ENCODE measurements at regions not wholly inside any gene's neighbourhood (a gene's known extent, or its start where the extent isn't known, plus 50 kb on each side); places are given as distances from the start of the nearest gene placed in this dataset.
"Not testable (repeated sequence)": the region's sequence is repeated elsewhere in the genome, so short reads cannot be mapped to it uniquely, and the experiment has no call there.

GRCh38 chr17:70484496-70484895 lies 315.2 kb downstream of the KCNJ2 start:
- no peak overlapping the region for H3K4me3 ChIP-seq (ENCODE audit: low read depth, low read length)
- DNase-seq (ENCODE audit: low read depth) = no peak

GRCh38 chr17:70492368-70492767 lies 323.0 kb downstream of the KCNJ2 start:
- no peak for DNase-seq (ENCODE audit: low read depth)
- no peak overlapping the region for H3K4me3 ChIP-seq (ENCODE audit: low read depth, low read length)

- no peak for DNase-seq (ENCODE audit: low read depth)
- H3K4me3 ChIP-seq (ENCODE audit: low read depth, low read length) = no peak overlapping the region
Measured at GRCh38 chr17:70493277-70493874, 324.0 kb downstream of the KCNJ2 start.

- H3K4me3 ChIP-seq (ENCODE audit: low read depth, low read length) = no peak overlapping the region
- DNase-seq (ENCODE audit: low read depth) = no peak
Measured at GRCh38 chr17:70498631-70499030, 329.3 kb downstream of the KCNJ2 start.

- DNase-seq (ENCODE audit: low read depth) = no peak
- H3K4me3 ChIP-seq (ENCODE audit: low read depth, low read length) = no peak overlapping the region
Measured at GRCh38 chr17:70499067-70499786, 329.9 kb downstream of the KCNJ2 start.

- no peak for DNase-seq (ENCODE audit: low read depth)
- no peak overlapping the region for H3K4me3 ChIP-seq (ENCODE audit: low read depth, low read length)
Measured at GRCh38 chr17:70503449-70503848, 334.1 kb downstream of the KCNJ2 start.

GRCh38 chr17:70510288-70510687 lies 341.0 kb downstream of the KCNJ2 start:
- no peak for DNase-seq (ENCODE audit: low read depth)
- H3K4me3 ChIP-seq (ENCODE audit: low read depth, low read length) = no peak overlapping the region

GRCh38 chr17:70517816-70518215 lies 348.5 kb downstream of the KCNJ2 start:
- no peak overlapping the region for H3K4me3 ChIP-seq (ENCODE audit: low read depth, low read length)
- DNase-seq (ENCODE audit: low read depth) = no peak

GRCh38 chr17:70519300-70519699 lies 350.0 kb downstream of the KCNJ2 start:
- DNase-seq (ENCODE audit: low read depth) = no peak
- H3K4me3 ChIP-seq (ENCODE audit: low read depth, low read length) = no peak overlapping the region

- no peak for DNase-seq (ENCODE audit: low read depth)
- H3K4me3 ChIP-seq (ENCODE audit: low read depth, low read length) = no peak overlapping the region
Measured at GRCh38 chr17:70520447-70520846, 351.1 kb downstream of the KCNJ2 start.

- no peak overlapping the region for H3K4me3 ChIP-seq (ENCODE audit: low read depth, low read length)
- DNase-seq (ENCODE audit: low read depth) = no peak
Measured at GRCh38 chr17:70520956-70521355, 351.6 kb downstream of the KCNJ2 start.

- peak; percentile 8 for DNase-seq (ENCODE audit: low read depth)
- no peak overlapping the region for H3K4me3 ChIP-seq (ENCODE audit: low read depth, low read length)
Measured at GRCh38 chr17:70521821-70522256, 352.5 kb downstream of the KCNJ2 start.

- DNase-seq (ENCODE audit: low read depth) = no peak
- no peak overlapping the region for H3K4me3 ChIP-seq (ENCODE audit: low read depth, low read length)
Measured at GRCh38 chr17:70523426-70523825, 354.1 kb downstream of the KCNJ2 start.

- H3K4me3 ChIP-seq (ENCODE audit: low read depth, low read length); DNase-seq (ENCODE audit: low read depth): not testable (repeated sequence)
Measured at GRCh38 chr17:70525035-70525434, 355.7 kb downstream of the KCNJ2 start.

- no peak overlapping the region for H3K4me3 ChIP-seq (ENCODE audit: low read depth, low read length)
- DNase-seq (ENCODE audit: low read depth) = no peak
Measured at GRCh38 chr17:70525961-70526360, 356.6 kb downstream of the KCNJ2 start.

GRCh38 chr17:70527364-70527888 lies 358.1 kb downstream of the KCNJ2 start:
- no peak overlapping the region for H3K4me3 ChIP-seq (ENCODE audit: low read depth, low read length)
- no peak for DNase-seq (ENCODE audit: low read depth)

GRCh38 chr17:70533427-70533826 lies 364.1 kb downstream of the KCNJ2 start:
- DNase-seq (ENCODE audit: low read depth) = no peak
- H3K4me3 ChIP-seq (ENCODE audit: low read depth, low read length) = no peak overlapping the region

GRCh38 chr17:70535986-70536385 lies 366.7 kb downstream of the KCNJ2 start:
- DNase-seq (ENCODE audit: low read depth) = no peak
- no peak overlapping the region for H3K4me3 ChIP-seq (ENCODE audit: low read depth, low read length)

GRCh38 chr17:70539132-70539924 lies 370.0 kb downstream of the KCNJ2 start:
- DNase-seq (ENCODE audit: low read depth) = no peak
- H3K4me3 ChIP-seq (ENCODE audit: low read depth, low read length) = no peak overlapping the region

- no peak overlapping the region for H3K4me3 ChIP-seq (ENCODE audit: low read depth, low read length)
- DNase-seq (ENCODE audit: low read depth) = no peak
Measured at GRCh38 chr17:70542876-70543275, 373.5 kb downstream of the KCNJ2 start.

All from skeletal muscle cell (primary cell).